Thoracic aorta (tissue), 2 donors: ENCODE measurements at regions not wholly inside any gene's neighbourhood (a gene's known extent, or its start where the extent isn't known, plus 50 kb on each side); places are given as distances from the start of the nearest gene placed in this dataset.

Experiments used
- ATAC-seq: fragments of 150-250 bp; one replicate; pipeline ENCODE4 v1.8.0; 2017; ENCODE audit warnings: low read depth; ENCODE audit not compliant: insufficient number of reproducible peaks, low FRiP score
- DNase-seq: peaks from one replicate; pipeline ENCODE4 v3.0.0-alpha.2; 2020; ENCODE audit warnings: low spot score
- H3K27ac ChIP-seq, 2 donors: fragments of 200-600 bp; sonication (generic); 1 replicate in 1 of 2; 2 replicates in 1 of 2; pipeline ENCODE4 v1.5.1; 2016; ENCODE audit warnings: mild to moderate bottlenecking in 2 of 2, moderate library complexity in 2 of 2
- H3K27me3 ChIP-seq: fragments of 200-600 bp; sonication (generic); replicated peaks from 2 replicates; pipeline ENCODE4 v1.6.0; 2016; ENCODE audit warnings: mild to moderate bottlenecking; ENCODE audit not compliant: insufficient read depth
- H3K36me3 ChIP-seq: fragments of 200-600 bp; sonication (generic); one replicate; pipeline ENCODE4 v1.5.1; 2016
- H3K4me1 ChIP-seq, 2 donors: fragments of 200-600 bp; sonication (generic); 1 replicate in 1 of 2; 2 replicates in 1 of 2; pipeline versions ENCODE4 v1.5.1 to v1.6.0; 2016; ENCODE audit warnings: low read depth in 2 of 2, mild to moderate bottlenecking in 1 of 2; ENCODE audit not compliant: control insufficient read depth in 1 of 2
- H3K4me3 ChIP-seq: fragments of 200-600 bp; sonication (generic); 2 replicates; pipeline ENCODE4 v1.5.1; 2016; ENCODE audit warnings: mild to moderate bottlenecking
- H3K9me3 ChIP-seq: fragments of 200-600 bp; sonication (generic); 2 replicates; pipeline ENCODE4 v1.5.1; 2016
- CTCF ChIP-seq: fragments of 200-600 bp; sonication (generic); IDR thresholded peaks from one replicate; pipeline ENCODE4 v1.5.1; 2019; ENCODE audit warnings: antibody characterized with exemption

- Histone ChIP-seq H3K27me3 (no peaks in the 10 kb centered on the region), H3K9me3 (no peaks in the 10 kb centered on the region), H3K4me3 (no peak overlapping the region), H3K27ac (no peak overlapping the region), H3K4me1 (no peaks in the 10 kb centered on the region), H3K36me3 (no peaks in the 10 kb centered on the region)
- ATAC-seq (no peak), DNase-seq (no peak)
- no peak for TF ChIP-seq CTCF
Measured at GRCh38 chr18:72427721-72428120, 116.4 kb downstream of the CBLN2 start.

- Histone ChIP-seq H3K4me3 (no peak overlapping the region), H3K27ac (no peak overlapping the region), H3K36me3 (no peaks in the 10 kb centered on the region), H3K9me3 (no peaks in the 10 kb centered on the region), H3K27me3 (no peaks in the 10 kb centered on the region), H3K4me1 (no peaks in the 10 kb centered on the region)
- TF ChIP-seq CTCF, result no peak
- ATAC-seq (no peak), DNase-seq (no peak)
Measured at GRCh38 chr18:72419914-72420313, 124.2 kb downstream of the CBLN2 start.

GRCh38 chr18:72412927-72413326 is 131.2 kb downstream of the CBLN2 start:
- ATAC-seq (no peak), DNase-seq (no peak)
- Histone ChIP-seq H3K4me3 (no peak overlapping the region), H3K9me3 (no peaks in the 10 kb centered on the region), H3K27me3 (no peaks in the 10 kb centered on the region), H3K4me1 (no peaks in the 10 kb centered on the region), H3K36me3 (no peaks in the 10 kb centered on the region), H3K27ac (no peak overlapping the region)
- TF ChIP-seq CTCF, result no peak

GRCh38 chr18:72411261-72411660 is 132.9 kb downstream of the CBLN2 start:
- no peak for TF ChIP-seq CTCF
- ATAC-seq (no peak), DNase-seq (no peak)
- no peak overlapping the region for H3K4me3 ChIP-seq
- H3K36me3 ChIP-seq, result no peaks in the 10 kb centered on the region
- no peak overlapping the region for H3K27ac ChIP-seq
- H3K4me1 ChIP-seq, result no peaks in the 10 kb centered on the region
- H3K9me3 ChIP-seq, result no peaks in the 10 kb centered on the region
- H3K27me3 ChIP-seq, result no peaks in the 10 kb centered on the region

GRCh38 chr18:72410399-72410798 is 133.7 kb downstream of the CBLN2 start:
- ATAC-seq (no peak), DNase-seq (no peak)
- no peaks in the 10 kb centered on the region for H3K36me3 ChIP-seq

More at GRCh38 chr18:72410399-72410798, 133.7 kb downstream of the CBLN2 start:
- no peaks in the 10 kb centered on the region for H3K9me3 ChIP-seq
- no peak for TF ChIP-seq CTCF
- H3K27me3 ChIP-seq, result no peaks in the 10 kb centered on the region
- no peaks in the 10 kb centered on the region for H3K4me1 ChIP-seq
- no peak overlapping the region for H3K27ac ChIP-seq
- H3K4me3 ChIP-seq, result no peak overlapping the region
